Mononuclear cell (primary cell): ENCODE measurements at regions not wholly inside any gene's neighbourhood (a gene's known extent, or its start where the extent isn't known, plus 50 kb on each side); places are given as distances from the start of the nearest gene placed in this dataset.

Experiments used
- H3K27me3 ChIP-seq: 2 replicates; pipeline ENCODE4 v1.6.0; 2011; ENCODE audit warnings: low read length, control low read depth; ENCODE audit not compliant: insufficient read depth
- H3K4me1 ChIP-seq: 2 replicates; pipeline ENCODE4 v1.5.1; 2011; ENCODE audit warnings: mild to moderate bottlenecking, low read length, control low read depth; ENCODE audit not compliant: insufficient read depth
- H3K4me3 ChIP-seq: 2 replicates; pipeline ENCODE4 v1.5.1; 2011; ENCODE audit warnings: mild to moderate bottlenecking, low read length, moderate library complexity
- H3K9me3 ChIP-seq: 2 replicates; pipeline ENCODE4 v1.5.1; 2011; ENCODE audit warnings: low read depth, mild to moderate bottlenecking, control low read depth, low read length

- H3K4me3 ChIP-seq: no peak overlapping the region
- H3K27me3 ChIP-seq: no peaks in the 10 kb centered on the region
- H3K4me1 ChIP-seq: peaks cover 35% of the 10 kb centered on the region
- no peaks in the 10 kb centered on the region for H3K9me3 ChIP-seq
These were observed 339.2 kb upstream of the JARID2 start for GRCh38 chr6:14906621-14907020.

- peaks cover 36% of the 10 kb centered on the region for H3K4me1 ChIP-seq
- H3K9me3 ChIP-seq: no peaks in the 10 kb centered on the region
- H3K4me3 ChIP-seq: no peak overlapping the region
- no peaks in the 10 kb centered on the region for H3K27me3 ChIP-seq
These were observed 334.9 kb upstream of the JARID2 start for GRCh38 chr6:14910692-14911547.

- H3K4me3 ChIP-seq: no peak overlapping the region
- no peaks in the 10 kb centered on the region for H3K27me3 ChIP-seq
- peaks cover 37% of the 10 kb centered on the region for H3K4me1 ChIP-seq
These were observed 333.6 kb upstream of the JARID2 start for GRCh38 chr6:14912226-14912625.

GRCh38 chr6:14912706-14913105 is 333.2 kb upstream of the JARID2 start:
- Histone ChIP-seq H3K4me1 (peaks cover 42% of the 10 kb centered on the region), H3K4me3 (no peak overlapping the region), H3K27me3 (no peaks in the 10 kb centered on the region), H3K9me3 (no peaks in the 10 kb centered on the region)

More at GRCh38 chr6:14912226-14912625, 333.6 kb upstream of the JARID2 start:
- H3K9me3 ChIP-seq: no peaks in the 10 kb centered on the region

GRCh38 chr6:14913931-14914330 is 331.9 kb upstream of the JARID2 start:
- Histone ChIP-seq H3K4me3 (no peak overlapping the region), H3K4me1 (peaks cover 54% of the 10 kb centered on the region), H3K9me3 (no peaks in the 10 kb centered on the region), H3K27me3 (no peaks in the 10 kb centered on the region)

- H3K4me3 ChIP-seq: no peak overlapping the region
- no peaks in the 10 kb centered on the region for H3K9me3 ChIP-seq
- no peaks in the 10 kb centered on the region for H3K27me3 ChIP-seq
- H3K4me1 ChIP-seq: peaks cover 60% of the 10 kb centered on the region
These were observed 329.7 kb upstream of the JARID2 start for GRCh38 chr6:14915888-14916832.

- Histone ChIP-seq H3K27me3 (no peaks in the 10 kb centered on the region), H3K9me3 (no peaks in the 10 kb centered on the region), H3K4me1 (peaks cover 59% of the 10 kb centered on the region), H3K4me3 (no peak overlapping the region)
These were observed 328.6 kb upstream of the JARID2 start for GRCh38 chr6:14917109-14917910.

- H3K27me3 ChIP-seq: no peaks in the 10 kb centered on the region
- H3K4me3 ChIP-seq: no peak overlapping the region
- no peaks in the 10 kb centered on the region for H3K9me3 ChIP-seq
- H3K4me1 ChIP-seq: peaks cover 61% of the 10 kb centered on the region
These were observed 327.5 kb upstream of the JARID2 start for GRCh38 chr6:14918200-14918907.

GRCh38 chr6:14919038-14919670 is 326.7 kb upstream of the JARID2 start:
- no peaks in the 10 kb centered on the region for H3K9me3 ChIP-seq
- H3K4me1 ChIP-seq: peaks cover 69% of the 10 kb centered on the region
- no peak overlapping the region for H3K4me3 ChIP-seq
- H3K27me3 ChIP-seq: no peaks in the 10 kb centered on the region

GRCh38 chr6:14920276-14920675 is 325.6 kb upstream of the JARID2 start:
- Histone ChIP-seq H3K4me3 (no peak overlapping the region), H3K9me3 (no peaks in the 10 kb centered on the region), H3K27me3 (no peaks in the 10 kb centered on the region), H3K4me1 (peaks cover 77% of the 10 kb centered on the region)

- Histone ChIP-seq H3K4me1 (peaks cover 77% of the 10 kb centered on the region), H3K27me3 (no peaks in the 10 kb centered on the region), H3K4me3 (no peak overlapping the region), H3K9me3 (no peaks in the 10 kb centered on the region)
These were observed 324.7 kb upstream of the JARID2 start for GRCh38 chr6:14921170-14921569.

- Histone ChIP-seq H3K9me3 (no peaks in the 10 kb centered on the region), H3K4me3 (no peak overlapping the region), H3K27me3 (no peaks in the 10 kb centered on the region), H3K4me1 (peaks cover 77% of the 10 kb centered on the region)
These were observed 323.8 kb upstream of the JARID2 start for GRCh38 chr6:14921878-14922671.

GRCh38 chr6:14922706-14923460 is 323.0 kb upstream of the JARID2 start:
- H3K4me1 ChIP-seq: peaks cover 75% of the 10 kb centered on the region
- no peaks in the 10 kb centered on the region for H3K9me3 ChIP-seq
- H3K4me3 ChIP-seq: no peak overlapping the region
- no peaks in the 10 kb centered on the region for H3K27me3 ChIP-seq
